ENCODE measurements at regions not wholly inside any gene's neighbourhood (a gene's known extent, or its start where the extent isn't known, plus 50 kb on each side); places are given as distances from the start of the nearest gene placed in this dataset.

DNA sequence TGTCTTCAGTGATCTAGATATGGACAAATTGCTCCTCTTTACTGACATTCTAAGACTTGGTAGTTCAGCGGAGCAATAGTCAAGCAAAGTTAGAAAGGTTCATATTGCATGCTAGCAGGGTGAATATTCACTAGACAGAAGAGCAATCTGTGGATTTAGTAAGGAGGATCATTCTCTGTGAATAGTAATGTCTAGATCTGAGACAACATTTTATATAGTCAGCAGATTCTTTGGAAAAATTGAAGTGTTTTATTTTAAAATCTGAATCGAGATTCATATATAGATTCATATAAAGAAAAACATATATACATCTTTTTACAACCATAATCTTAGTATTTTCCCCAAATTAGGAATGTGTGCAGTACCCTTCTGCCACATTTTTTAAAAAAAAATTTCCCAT, 274.5 kb upstream of the BRINP3 start:
- TF ChIP-seq EZH2 (IDR thresholded peaks at IDR 0.05) (no peak), POLR2AphosphoS5 (IDR thresholded peaks at IDR 0.05; ENCODE audit: borderline replicate concordance, low read depth, low read length) (no peak)
